NCI-H1417 (cell line): ENCODE measurements at regions not wholly inside any gene's neighbourhood (a gene's known extent, or its start where the extent isn't known, plus 50 kb on each side); places are given as distances from the start of the nearest gene placed in this dataset.
A peak's percentile ranks its signal among the peaks of the same experiment; 100 is the strongest.
"Not testable (repeated sequence)": the region's sequence is repeated elsewhere in the genome, so short reads cannot be mapped to it uniquely, and the experiment has no call there.

Experiments
- DNase-seq, 3 experiments: peaks; one replicate each; lab custom pipeline; 2025; lab: John Stamatoyannopoulos, UW

GRCh38 chr18:45342166-45342565 lies 273.1 kb upstream of the SLC14A2 start:
- no peak for DNase-seq

GRCh38 chr18:45342653-45343052 lies 272.6 kb upstream of the SLC14A2 start:
- no peak for DNase-seq

GRCh38 chr18:45343365-45343764 lies 271.9 kb upstream of the SLC14A2 start:
- no peak for DNase-seq

DNA sequence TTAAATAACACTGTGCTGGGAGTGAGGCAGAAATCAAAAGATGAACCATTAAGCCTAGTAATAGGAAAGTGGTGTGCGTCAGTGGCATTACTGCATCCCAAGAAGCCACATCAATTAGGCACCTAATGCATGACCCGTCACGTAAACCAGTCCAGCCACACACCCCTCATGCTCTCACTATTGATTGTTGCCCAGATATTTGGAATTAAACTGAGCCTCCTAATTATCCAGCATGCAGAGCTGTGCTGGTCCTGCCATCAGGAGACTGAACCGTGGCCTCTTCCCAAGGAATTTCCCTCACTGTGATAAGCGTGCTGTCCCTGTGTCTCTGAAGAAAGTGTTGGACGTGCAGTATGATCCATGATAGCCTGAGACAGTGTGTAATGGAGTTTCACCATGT lies 270.6 kb upstream of the SLC14A2 start:
- DNase-seq: not testable (repeated sequence)

DNA sequence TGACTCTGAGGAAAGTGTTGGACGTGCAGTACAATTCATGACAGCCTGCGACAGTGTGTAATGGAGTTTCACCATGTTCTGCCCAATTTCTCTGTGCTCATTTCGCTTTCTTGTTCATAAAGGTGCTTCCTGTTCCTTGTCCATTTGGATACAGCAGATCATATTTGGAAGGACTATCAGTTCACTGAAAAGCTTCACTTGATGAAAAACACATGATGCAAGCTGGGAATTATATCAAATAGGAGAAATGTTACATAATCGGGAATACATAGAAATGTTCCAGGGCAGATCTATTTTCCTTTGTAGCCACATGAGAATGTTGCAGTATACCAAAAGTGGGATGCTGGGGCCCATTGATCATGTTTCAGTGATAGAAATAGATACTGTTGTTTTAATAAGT lies 266.3 kb upstream of the SLC14A2 start:
- DNase-seq: no peak

DNA sequence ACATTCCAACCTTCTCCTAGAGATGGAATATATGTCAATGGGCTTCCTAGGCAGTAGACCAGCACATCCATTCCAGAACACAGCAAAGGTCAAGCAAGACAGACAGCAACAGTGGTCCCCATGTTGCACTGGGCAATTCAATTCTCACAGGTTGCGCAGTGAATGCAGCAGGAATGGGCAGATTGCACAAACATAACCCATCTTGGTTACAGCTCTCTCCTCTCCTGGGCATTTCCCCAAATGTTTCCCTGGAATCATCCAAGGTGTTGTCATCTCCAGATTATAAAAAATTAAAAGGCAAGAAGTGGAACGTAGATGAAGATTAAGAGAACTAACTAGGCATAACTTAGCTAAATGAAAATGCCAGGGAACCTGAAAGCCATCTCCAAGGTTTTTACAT lies 265.8 kb upstream of the SLC14A2 start:
- no peak for DNase-seq

GRCh38 chr18:45350404-45351156 lies 264.7 kb upstream of the SLC14A2 start:
- DNase-seq: no peak

DNA sequence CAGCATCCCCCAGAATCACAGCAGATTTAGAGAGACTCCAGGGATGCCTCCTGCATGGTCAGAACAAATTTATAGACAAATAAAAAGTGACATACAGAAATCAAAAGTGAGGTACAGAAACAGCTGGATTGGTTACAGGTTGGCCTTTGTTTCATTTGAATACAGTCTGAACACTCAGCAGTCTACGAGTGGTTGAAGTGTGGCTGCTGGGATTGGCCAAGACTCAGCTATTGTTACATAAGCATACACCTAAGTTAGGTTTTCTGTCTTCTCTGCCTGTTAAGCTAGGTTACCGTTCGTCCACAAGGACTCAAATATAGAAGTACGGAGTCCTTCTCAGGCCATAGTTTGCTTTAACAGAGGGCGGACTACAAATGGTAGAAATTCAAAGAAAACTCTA lies 262.4 kb upstream of the SLC14A2 start:
- DNase-seq: peak in 1 of 3 experiments; percentile 1

DNA sequence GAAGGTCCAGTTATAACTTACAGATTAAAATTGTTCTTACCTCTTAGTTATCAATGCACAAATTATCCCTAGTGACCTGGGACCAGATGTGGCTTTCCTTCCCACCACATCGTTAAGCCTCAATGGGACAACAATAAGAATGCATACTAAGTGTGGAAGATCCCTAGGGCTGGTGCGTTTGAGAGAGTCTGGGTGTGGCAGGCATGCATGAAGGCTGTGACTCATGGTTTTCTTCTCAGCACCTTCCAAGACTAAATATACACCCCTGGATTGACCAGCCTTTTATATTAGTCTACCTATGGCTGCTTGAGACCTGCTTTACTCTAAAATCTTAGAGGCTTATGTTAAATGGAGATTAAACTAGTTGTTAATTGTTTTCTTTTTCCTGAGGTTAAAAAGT lies 261.7 kb upstream of the SLC14A2 start:
- no peak for DNase-seq

GRCh38 chr18:45355944-45356520 lies 259.2 kb upstream of the SLC14A2 start:
- peak in 1 of 3 experiments; percentile 9 for DNase-seq

- DNase-seq: peak in 2 of 3 experiments; percentile 23 to 77
These were observed 257.4 kb upstream of the SLC14A2 start for GRCh38 chr18:45357686-45358470.

DNA sequence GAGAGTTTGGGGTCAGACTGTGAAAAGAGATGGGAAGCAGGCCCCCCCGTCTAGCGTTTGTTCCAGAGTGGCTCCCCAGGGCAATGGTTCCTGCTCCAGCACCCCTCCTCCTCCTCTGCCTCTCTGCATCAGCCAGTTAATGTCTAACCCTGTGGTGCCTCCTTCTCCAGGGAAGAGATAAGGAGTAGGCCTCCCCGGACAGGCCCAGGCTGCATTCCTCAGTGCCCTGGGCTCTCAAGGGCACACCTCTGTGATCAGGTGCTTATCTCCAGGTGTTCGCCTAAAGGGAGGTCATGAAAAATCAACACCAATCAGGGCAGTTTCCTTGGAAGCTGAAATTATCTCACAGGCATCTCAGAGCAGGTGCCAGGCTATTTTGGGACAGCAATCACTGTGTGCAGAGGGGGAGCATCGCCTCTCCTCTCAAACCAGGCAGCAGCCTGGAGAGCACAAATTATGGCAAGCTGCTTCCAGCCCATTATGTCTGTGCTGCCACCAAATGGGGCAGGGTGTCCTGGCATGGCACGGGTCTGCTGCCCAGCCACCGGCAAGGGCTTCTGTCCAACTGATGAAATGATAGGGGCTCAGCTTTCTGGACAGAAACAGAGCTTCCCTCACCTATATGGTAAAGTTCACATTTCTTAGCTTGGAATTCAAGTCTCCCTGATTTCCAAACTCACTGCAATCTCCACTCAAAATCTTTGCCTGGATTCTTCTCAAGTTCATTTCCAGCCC lies 255.8 kb upstream of the SLC14A2 start:
- DNase-seq: peak; percentile 52 to 96 (median 85)

- no peak for DNase-seq
These were observed 254.0 kb upstream of the SLC14A2 start for GRCh38 chr18:45361125-45361851.

DNA sequence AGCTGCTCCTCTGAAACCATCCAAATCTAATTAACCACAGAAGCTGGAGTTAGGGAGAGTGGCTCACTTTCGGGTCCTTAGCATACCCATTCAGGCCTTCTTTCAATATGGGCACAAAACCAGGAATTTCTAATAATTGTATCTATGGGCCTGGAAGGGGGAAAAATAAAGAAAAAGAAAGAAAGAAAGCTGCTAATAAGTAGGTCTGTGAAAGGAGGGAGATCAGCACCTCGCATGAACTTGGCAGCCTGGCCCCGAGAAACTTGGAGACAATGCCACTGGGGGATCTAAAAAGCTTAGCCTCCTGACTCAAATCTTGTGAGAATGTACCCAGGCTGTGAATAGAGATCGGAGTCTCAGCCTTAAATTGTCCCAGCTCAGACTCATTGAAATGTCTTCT lies 252.1 kb upstream of the SLC14A2 start:
- DNase-seq: no peak

DNA sequence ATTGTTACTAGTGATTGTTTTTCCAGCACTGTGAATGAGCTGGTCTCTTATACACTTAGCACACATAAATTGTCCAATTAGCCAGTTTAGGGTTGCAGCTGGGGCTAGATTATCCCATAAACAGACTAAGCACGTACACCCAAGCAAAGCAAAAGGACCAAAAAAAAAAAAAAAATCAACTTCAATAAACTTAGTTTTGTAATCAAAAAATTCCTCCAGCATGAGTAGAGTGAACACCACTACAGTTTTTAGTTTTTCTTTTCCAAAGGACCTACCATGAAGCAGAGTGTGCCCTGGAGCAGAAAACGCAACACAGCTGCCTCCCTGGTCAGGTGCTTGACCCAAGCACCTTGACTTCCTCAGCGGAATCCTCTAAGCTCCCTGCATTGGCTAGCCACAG lies 249.4 kb upstream of the SLC14A2 start:
- DNase-seq: no peak

- peak in 1 of 3 experiments; percentile 37 for DNase-seq
These were observed 244.8 kb upstream of the SLC14A2 start for GRCh38 chr18:45370255-45371010.

GRCh38 chr18:45373286-45373880 lies 241.9 kb upstream of the SLC14A2 start:
- DNase-seq: no peak

DNA sequence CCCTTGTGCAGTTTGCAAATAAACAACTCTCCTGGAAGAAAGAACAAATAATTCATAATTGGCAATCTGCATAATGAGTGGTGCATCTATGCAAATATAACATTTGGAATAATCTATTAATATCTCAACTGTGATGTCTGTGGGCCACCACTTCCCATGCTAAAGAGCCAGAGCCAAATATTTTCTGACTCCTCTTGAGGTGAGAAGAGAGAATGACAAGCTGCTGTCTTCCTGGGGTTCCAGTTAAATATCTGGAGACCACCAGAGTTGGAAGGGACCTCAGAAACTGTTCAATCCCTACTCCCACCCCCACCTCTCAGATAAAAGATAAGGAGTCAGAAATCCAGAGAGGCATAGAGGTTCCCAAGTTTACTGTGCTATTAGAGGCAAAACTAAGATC lies 241.0 kb upstream of the SLC14A2 start:
- no peak for DNase-seq

- DNase-seq: no peak
These were observed 240.2 kb upstream of the SLC14A2 start for GRCh38 chr18:45374878-45375630.

DNA sequence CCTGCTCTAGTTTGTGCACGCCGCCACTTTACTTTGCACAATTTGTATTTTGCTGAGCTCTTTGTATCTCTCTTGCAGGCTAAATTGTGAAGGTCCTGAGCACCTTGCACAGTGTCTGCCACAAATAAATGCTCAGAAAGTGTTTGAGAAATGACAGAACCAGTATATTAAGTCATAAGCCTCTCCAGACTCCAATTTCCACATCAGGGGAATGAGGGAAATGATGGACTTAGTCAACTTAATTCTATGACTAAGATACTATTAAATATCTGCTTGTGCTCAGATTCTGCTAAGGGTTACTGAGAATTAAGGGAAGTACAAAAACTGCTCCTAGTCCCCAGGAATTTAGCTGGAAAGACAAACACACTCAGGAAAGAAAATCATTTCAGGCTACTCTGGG lies 239.1 kb upstream of the SLC14A2 start:
- DNase-seq: no peak
